SK-N-MC (cell line): ENCODE measurements at regions not wholly inside any gene's neighbourhood (a gene's known extent, or its start where the extent isn't known, plus 50 kb on each side); places are given as distances from the start of the nearest gene placed in this dataset.

Source experiments
- DNase-seq: peaks from one replicate; pipeline ENCODE4 v3.0.0-alpha.2; 2011; ENCODE audit warnings: low read depth, low spot score
- H3K27ac ChIP-seq: fragments of 200-600 bp; sonication (generic); 2 replicates; pipeline ENCODE4 v1.5.1; 2016; ENCODE audit warnings: mixed run types
- H3K36me3 ChIP-seq: fragments of 200-600 bp; sonication (generic); 2 replicates; pipeline ENCODE4 v1.6.1; 2017; ENCODE audit warnings: antibody characterized with exemption, low read length, mixed read lengths; ENCODE audit not compliant: insufficient read depth
- H3K4me3 ChIP-seq: fragments of 200-600 bp; sonication (generic); 2 replicates; pipeline ENCODE4 v1.5.1; 2016
- H3K9ac ChIP-seq: fragments of 200-600 bp; sonication (generic); 2 replicates; pipeline ENCODE4 v1.8.0; 2017; ENCODE audit warnings: mixed run types, mixed read lengths; ENCODE audit not compliant: insufficient read length
- H3K9me3 ChIP-seq: fragments of 200-600 bp; sonication (generic); 2 replicates; pipeline ENCODE4 v1.6.1; 2017; ENCODE audit warnings: low read depth, mild to moderate bottlenecking, antibody characterized with exemption, low read length, moderate library complexity, mixed read lengths
- EZH2 ChIP-seq: fragments of 200-600 bp; sonication (generic); IDR thresholded peaks from one replicate; pipeline ENCODE4 v1.6.1; 2017; ENCODE audit warnings: antibody characterized with exemption
- FOXP2 ChIP-seq: optimal IDR thresholded peaks from 2 replicates; pipeline ENCODE3; 2011; ENCODE audit warnings: mild to moderate bottlenecking, moderate library complexity; ENCODE audit not compliant: insufficient read depth; ENCODE audit errors: extremely low read length, control extremely low read depth
- POLR2AphosphoS5 ChIP-seq: IDR thresholded peaks from 2 replicates; pipeline ENCODE4 v1.6.1; 2012; ENCODE audit warnings: mild to moderate bottlenecking, low read depth, low read length, borderline replicate concordance

- no peak overlapping the region for H3K9ac ChIP-seq
- H3K27ac ChIP-seq = no peak overlapping the region
- TF ChIP-seq FOXP2 (no peak), POLR2AphosphoS5 (no peak), EZH2 (no peak)
- no peaks in the 10 kb centered on the region for H3K36me3 ChIP-seq
- no peak for DNase-seq
- no peak overlapping the region for H3K4me3 ChIP-seq
- no peaks in the 10 kb centered on the region for H3K9me3 ChIP-seq
Measured at GRCh38 chr5:13439430-13439829, 505.1 kb downstream of the DNAH5 start.

GRCh38 chr5:13427827-13428557 is 516.5 kb downstream of the DNAH5 start:
- H3K27ac ChIP-seq = no peak overlapping the region
- no peaks in the 10 kb centered on the region for H3K9me3 ChIP-seq
- no peak overlapping the region for H3K4me3 ChIP-seq
- no peak overlapping the region for H3K9ac ChIP-seq
- TF ChIP-seq FOXP2 = no peak
- no peak for TF ChIP-seq POLR2AphosphoS5
- no peak for DNase-seq
- no peaks in the 10 kb centered on the region for H3K36me3 ChIP-seq

GRCh38 chr5:13412040-13412595 is 532.4 kb downstream of the DNAH5 start:
- H3K4me3 ChIP-seq = no peak overlapping the region
- no peak for DNase-seq
- no peaks in the 10 kb centered on the region for H3K9me3 ChIP-seq
- no peak overlapping the region for H3K9ac ChIP-seq
- TF ChIP-seq FOXP2 (no peak), POLR2AphosphoS5 (no peak), EZH2 (no peak)
- H3K27ac ChIP-seq = no peak overlapping the region
- no peaks in the 10 kb centered on the region for H3K36me3 ChIP-seq

- no peak for DNase-seq
- TF ChIP-seq FOXP2 = no peak
- TF ChIP-seq POLR2AphosphoS5 = no peak
- no peak for TF ChIP-seq EZH2
- H3K9me3 ChIP-seq = no peaks in the 10 kb centered on the region
- H3K36me3 ChIP-seq = no peaks in the 10 kb centered on the region
- H3K4me3 ChIP-seq = no peak overlapping the region
- H3K27ac ChIP-seq = no peak overlapping the region
- no peak overlapping the region for H3K9ac ChIP-seq
Measured at GRCh38 chr5:13408616-13409015, 535.9 kb downstream of the DNAH5 start.

GRCh38 chr5:13403351-13403750 is 541.1 kb downstream of the DNAH5 start:
- DNase-seq = no peak
- Histone ChIP-seq H3K9ac (no peak overlapping the region), H3K36me3 (no peaks in the 10 kb centered on the region), H3K9me3 (no peaks in the 10 kb centered on the region), H3K4me3 (no peak overlapping the region), H3K27ac (no peak overlapping the region)
- TF ChIP-seq FOXP2 (no peak), POLR2AphosphoS5 (no peak), EZH2 (no peak)

GRCh38 chr5:13385066-13385465 is 559.4 kb downstream of the DNAH5 start:
- Histone ChIP-seq H3K4me3 (no peak overlapping the region), H3K27ac (no peak overlapping the region), H3K36me3 (no peaks in the 10 kb centered on the region), H3K9ac (no peak overlapping the region), H3K9me3 (no peaks in the 10 kb centered on the region)
- no peak for TF ChIP-seq POLR2AphosphoS5
- DNase-seq = no peak

GRCh38 chr5:13382232-13382631 is 562.3 kb downstream of the DNAH5 start:
- H3K27ac ChIP-seq = no peak overlapping the region
- TF ChIP-seq FOXP2 = no peak
- no peak for TF ChIP-seq EZH2
- no peak for TF ChIP-seq POLR2AphosphoS5
- DNase-seq = no peak
- no peak overlapping the region for H3K4me3 ChIP-seq
- H3K9ac ChIP-seq = no peak overlapping the region
- H3K9me3 ChIP-seq = no peaks in the 10 kb centered on the region
- H3K36me3 ChIP-seq = no peaks in the 10 kb centered on the region

GRCh38 chr5:13378091-13378490 is 566.4 kb downstream of the DNAH5 start:
- H3K27ac ChIP-seq = no peak overlapping the region
- no peaks in the 10 kb centered on the region for H3K36me3 ChIP-seq

GRCh38 chr5:13359344-13359743 is 585.1 kb downstream of the DNAH5 start:
- Histone ChIP-seq H3K36me3 (no peaks in the 10 kb centered on the region), H3K9me3 (no peaks in the 10 kb centered on the region), H3K4me3 (no peak overlapping the region), H3K9ac (no peak overlapping the region), H3K27ac (no peak overlapping the region)
- TF ChIP-seq POLR2AphosphoS5 (no peak), FOXP2 (no peak), EZH2 (no peak)
- DNase-seq = no peak

More at GRCh38 chr5:13378091-13378490, 566.4 kb downstream of the DNAH5 start:
- DNase-seq = no peak
- Histone ChIP-seq H3K4me3 (no peak overlapping the region), H3K9ac (no peak overlapping the region), H3K9me3 (no peaks in the 10 kb centered on the region)
- TF ChIP-seq POLR2AphosphoS5 = no peak
- no peak for TF ChIP-seq FOXP2
- no peak for TF ChIP-seq EZH2
